ENCODE measurements at regions not wholly inside any gene's neighbourhood (a gene's known extent, or its start where the extent isn't known, plus 50 kb on each side); places are given as distances from the start of the nearest gene placed in this dataset.

DNA sequence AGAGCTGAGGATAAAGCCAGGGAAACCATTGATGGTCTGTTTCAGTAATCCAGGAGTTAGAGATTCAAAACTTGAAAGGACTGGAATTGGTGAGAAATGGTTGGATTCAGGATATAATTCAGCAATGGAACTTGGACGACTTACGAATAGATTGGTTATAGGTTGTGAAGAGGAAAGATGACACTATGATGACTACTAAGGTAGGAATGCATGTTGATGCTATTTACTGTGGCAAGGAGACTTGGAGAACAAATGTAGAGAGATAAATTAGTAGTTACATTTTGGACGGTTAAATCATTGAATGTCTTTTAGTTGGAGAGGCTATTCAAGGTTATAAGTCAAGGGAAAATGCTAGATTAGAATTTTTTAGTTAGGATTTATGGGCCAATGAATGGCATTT is 365.4 kb upstream of the TECRL start:
- H3K4me2 ChIP-seq (ENCODE audit: low read length), result no peak overlapping the region
- TF ChIP-seq, protein P1, sequence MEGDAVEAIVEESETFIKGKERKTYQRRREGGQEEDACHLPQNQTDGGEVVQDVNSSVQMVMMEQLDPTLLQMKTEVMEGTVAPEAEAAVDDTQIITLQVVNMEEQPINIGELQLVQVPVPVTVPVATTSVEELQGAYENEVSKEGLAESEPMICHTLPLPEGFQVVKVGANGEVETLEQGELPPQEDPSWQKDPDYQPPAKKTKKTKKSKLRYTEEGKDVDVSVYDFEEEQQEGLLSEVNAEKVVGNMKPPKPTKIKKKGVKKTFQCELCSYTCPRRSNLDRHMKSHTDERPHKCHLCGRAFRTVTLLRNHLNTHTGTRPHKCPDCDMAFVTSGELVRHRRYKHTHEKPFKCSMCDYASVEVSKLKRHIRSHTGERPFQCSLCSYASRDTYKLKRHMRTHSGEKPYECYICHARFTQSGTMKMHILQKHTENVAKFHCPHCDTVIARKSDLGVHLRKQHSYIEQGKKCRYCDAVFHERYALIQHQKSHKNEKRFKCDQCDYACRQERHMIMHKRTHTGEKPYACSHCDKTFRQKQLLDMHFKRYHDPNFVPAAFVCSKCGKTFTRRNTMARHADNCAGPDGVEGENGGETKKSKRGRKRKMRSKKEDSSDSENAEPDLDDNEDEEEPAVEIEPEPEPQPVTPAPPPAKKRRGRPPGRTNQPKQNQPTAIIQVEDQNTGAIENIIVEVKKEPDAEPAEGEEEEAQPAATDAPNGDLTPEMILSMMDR (conservative IDR thresholded peaks at IDR 0.05; ENCODE audit: low read length), result no peak
- TF ChIP-seq EZH2phosphoT487 (IDR thresholded peaks at IDR 0.05; ENCODE audit: borderline replicate concordance, low read depth, low read length), result no peak
- no TSS peak for BruUV-seq (replicated peaks)
- intact Hi-C loops (cut with micrococcal nuclease; ENCODE audit: unreplicated experiment), result no loop called here
- ChIA-PET CTCF (ENCODE audit: unreplicated experiment) (no interaction called here), POLR2A (no interaction called here)
- H3K79me2 ChIP-seq (ENCODE audit: insufficient read depth, low read depth, low read length), result no peaks in the 10 kb centered on the region
- no peak overlapping the region for H2AFZ ChIP-seq (ENCODE audit: low read length)
- H3K9me3 ChIP-seq (ENCODE audit: low read length), result no peaks in the 10 kb centered on the region
- H3K9me2 ChIP-seq (ENCODE audit: insufficient read depth, low read length), result no peaks in the 10 kb centered on the region
- no peak overlapping the region for H3K4me3 ChIP-seq (ENCODE audit: low read depth, low read length, poor library complexity, severe bottlenecking)
- no peaks in the 10 kb centered on the region for H3K36me3 ChIP-seq (ENCODE audit: insufficient read depth, low read length)
- no peaks in the 10 kb centered on the region for H4K20me1 ChIP-seq (ENCODE audit: insufficient read depth, low read length)
- DNase-seq (ENCODE audit: low spot score), result no peak
- no peak overlapping the region for H3K27ac ChIP-seq (ENCODE audit: low read depth, low read length, poor library complexity, severe bottlenecking)
- H3K4me1 ChIP-seq (ENCODE audit: insufficient read depth, low read length, poor library complexity, severe bottlenecking), result no peaks in the 10 kb centered on the region

DNA sequence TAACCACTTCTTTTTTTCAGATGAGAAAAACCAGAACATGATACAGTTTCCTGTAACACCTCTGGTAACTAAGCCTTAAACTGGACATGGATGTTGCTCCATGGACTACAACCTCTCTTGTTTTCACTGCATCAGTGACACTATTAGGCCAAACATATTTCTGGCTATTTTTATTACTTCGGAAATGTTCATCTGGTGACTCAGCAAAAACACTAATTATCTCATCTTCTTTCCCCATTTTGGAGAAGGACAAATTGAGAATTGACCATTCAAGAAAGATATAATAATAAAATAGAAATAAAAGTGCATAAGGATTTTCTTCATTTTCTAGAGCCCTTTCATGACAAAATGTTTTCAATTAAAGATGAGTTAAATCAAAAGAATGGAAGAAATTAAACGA is 361.9 kb upstream of the TECRL start:
- Histone ChIP-seq H2AFZ (ENCODE audit: low read length) (no peak overlapping the region), H3K4me3 (ENCODE audit: low read depth, low read length, poor library complexity, severe bottlenecking) (no peak overlapping the region), H4K20me1 (ENCODE audit: insufficient read depth, low read length) (no peaks in the 10 kb centered on the region), H3K4me2 (ENCODE audit: low read length) (no peak overlapping the region), H3K9me3 (ENCODE audit: low read length) (no peaks in the 10 kb centered on the region), H3K36me3 (ENCODE audit: insufficient read depth, low read length) (no peaks in the 10 kb centered on the region), H3K79me2 (ENCODE audit: insufficient read depth, low read depth, low read length) (no peaks in the 10 kb centered on the region), H3K27ac (ENCODE audit: low read depth, low read length, poor library complexity, severe bottlenecking) (no peak overlapping the region), H3K4me1 (ENCODE audit: insufficient read depth, low read length, poor library complexity, severe bottlenecking) (no peaks in the 10 kb centered on the region), H3K9me2 (ENCODE audit: insufficient read depth, low read length) (no peaks in the 10 kb centered on the region)
- DNase-seq (ENCODE audit: low spot score), result no peak
- intact Hi-C loops (cut with micrococcal nuclease; ENCODE audit: unreplicated experiment), result no loop called here
- CTCF ChIA-PET (ENCODE audit: unreplicated experiment), result no interaction called here
- no peak for TF ChIP-seq EZH2phosphoT487 (IDR thresholded peaks at IDR 0.05; ENCODE audit: borderline replicate concordance, low read depth, low read length)
- TF ChIP-seq, protein P1 (conservative IDR thresholded peaks at IDR 0.05; ENCODE audit: low read length), result no peak
- BruUV-seq (replicated peaks), result no TSS peak
- POLR2A ChIA-PET, result interaction anchor here (1.2 kb wide), 1 partner anchor 13 kb away, joined by 3 read pairs; no protein-coding TSS in a partner anchor

DNA sequence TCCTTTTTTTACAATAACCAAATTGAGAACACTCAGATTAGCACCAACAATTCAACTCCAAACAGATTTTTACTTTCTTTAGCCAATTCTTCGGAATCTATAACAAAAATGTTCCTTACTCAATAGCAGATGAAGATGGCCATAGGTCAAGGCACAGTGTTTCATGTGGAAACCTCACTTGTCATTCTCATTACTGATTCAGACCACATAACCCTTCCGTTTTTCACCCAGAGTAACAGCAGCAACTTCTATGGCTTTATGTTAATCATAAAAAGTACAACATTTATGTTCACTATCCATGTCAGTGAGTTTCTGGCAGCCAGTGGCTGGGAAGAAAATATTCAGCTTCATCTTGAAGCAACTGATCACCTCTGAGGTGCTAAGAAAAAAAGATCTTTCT is 358.3 kb upstream of the TECRL start:
- H4K20me1 ChIP-seq (ENCODE audit: insufficient read depth, low read length), result no peaks in the 10 kb centered on the region
- H3K4me3 ChIP-seq (ENCODE audit: low read depth, low read length, poor library complexity, severe bottlenecking), result no peak overlapping the region
- POLR2A ChIA-PET, result no interaction called here
- H3K9me2 ChIP-seq (ENCODE audit: insufficient read depth, low read length), result no peaks in the 10 kb centered on the region
- DNase-seq (ENCODE audit: low spot score), result no peak
- no peak overlapping the region for H3K27ac ChIP-seq (ENCODE audit: low read depth, low read length, poor library complexity, severe bottlenecking)
- no peak for TF ChIP-seq EZH2phosphoT487 (IDR thresholded peaks at IDR 0.05; ENCODE audit: borderline replicate concordance, low read depth, low read length)
- TF ChIP-seq, protein P1 (conservative IDR thresholded peaks at IDR 0.05; ENCODE audit: low read length), result no peak
- no peak overlapping the region for H3K4me2 ChIP-seq (ENCODE audit: low read length)
- intact Hi-C loops (cut with micrococcal nuclease; ENCODE audit: unreplicated experiment), result no loop called here
- no peaks in the 10 kb centered on the region for H3K4me1 ChIP-seq (ENCODE audit: insufficient read depth, low read length, poor library complexity, severe bottlenecking)
- no peaks in the 10 kb centered on the region for H3K79me2 ChIP-seq (ENCODE audit: insufficient read depth, low read depth, low read length)
- H3K9me3 ChIP-seq (ENCODE audit: low read length), result no peaks in the 10 kb centered on the region
- BruUV-seq (replicated peaks), result no TSS peak
- CTCF ChIA-PET (ENCODE audit: unreplicated experiment), result no interaction called here
- H3K36me3 ChIP-seq (ENCODE audit: insufficient read depth, low read length), result no peaks in the 10 kb centered on the region
- H2AFZ ChIP-seq (ENCODE audit: low read length), result no peak overlapping the region

Measured in OCI-LY7 (cell line).